ENCODE measurements at regions not wholly inside any gene's neighbourhood (a gene's known extent, or its start where the extent isn't known, plus 50 kb on each side); places are given as distances from the start of the nearest gene placed in this dataset.

- no peaks in the 10 kb centered on the region for H3K36me3 Mint-ChIP-seq (ENCODE audit: insufficient read depth, unreplicated experiment)
- DNase-seq (ENCODE audit: unreplicated experiment) = no peak
- no peak overlapping the region for H3K4me3 Mint-ChIP-seq (ENCODE audit: unreplicated experiment)
- POLR2A ChIA-PET = interaction anchor here (2.3 kb wide), 1 partner anchor 10 kb away, joined by 6 read pairs; no protein-coding TSS in a partner anchor
- no peaks in the 10 kb centered on the region for H3K9me3 Mint-ChIP-seq (ENCODE audit: unreplicated experiment)
- BruUV-seq (replicated peaks) = no TSS peak
- H3K27me3 Mint-ChIP-seq (ENCODE audit: insufficient read depth, unreplicated experiment) = peaks cover 66% of the 10 kb centered on the region
- intact Hi-C loops (cut with micrococcal nuclease) = no loop called here
- CTCF ChIA-PET = interaction anchor here (0.7 kb wide), 1 partner anchor 217 kb away, joined by 3 read pairs; no protein-coding TSS in a partner anchor
- no peak for TF ChIP-seq CTCF (IDR thresholded peaks at IDR 0.05; ENCODE audit: unreplicated experiment)
- H3K4me1 Mint-ChIP-seq (ENCODE audit: insufficient read depth, unreplicated experiment) = no peaks in the 10 kb centered on the region
- no peak overlapping the region for H3K27ac Mint-ChIP-seq (ENCODE audit: low read depth, unreplicated experiment)
Observed at GRCh38 chr7:156055206-156055822, 243.1 kb upstream of the SHH start.

GRCh38 chr7:156051884-156052283 is 239.6 kb upstream of the SHH start:
- H3K4me3 Mint-ChIP-seq (ENCODE audit: unreplicated experiment) = no peak overlapping the region
- no peaks in the 10 kb centered on the region for H3K4me1 Mint-ChIP-seq (ENCODE audit: insufficient read depth, unreplicated experiment)
- intact Hi-C loops (cut with micrococcal nuclease) = no loop called here
- ChIA-PET CTCF (interaction anchor here (0.7 kb wide), 1 partner anchor 236 kb away, joined by 3 read pairs; no protein-coding TSS in a partner anchor), POLR2A (no interaction called here)
- H3K27me3 Mint-ChIP-seq (ENCODE audit: insufficient read depth, unreplicated experiment) = peaks cover 54% of the 10 kb centered on the region
- no peak for TF ChIP-seq CTCF (IDR thresholded peaks at IDR 0.05; ENCODE audit: unreplicated experiment)
- H3K36me3 Mint-ChIP-seq (ENCODE audit: insufficient read depth, unreplicated experiment) = no peaks in the 10 kb centered on the region
- H3K27ac Mint-ChIP-seq (ENCODE audit: low read depth, unreplicated experiment) = no peak overlapping the region
- DNase-seq (ENCODE audit: unreplicated experiment) = no peak
- no TSS peak for BruUV-seq (replicated peaks)
- H3K9me3 Mint-ChIP-seq (ENCODE audit: unreplicated experiment) = no peaks in the 10 kb centered on the region

- no peak overlapping the region for H3K4me3 Mint-ChIP-seq (ENCODE audit: unreplicated experiment)
- ChIA-PET POLR2A (no interaction called here), CTCF (interaction anchor here (0.5 kb wide), 1 partner anchor 214 kb away, joined by 5 read pairs; no protein-coding TSS in a partner anchor)
- TF ChIP-seq CTCF (IDR thresholded peaks at IDR 0.05; ENCODE audit: unreplicated experiment) = no peak
- H3K4me1 Mint-ChIP-seq (ENCODE audit: insufficient read depth, unreplicated experiment) = no peaks in the 10 kb centered on the region
- H3K27ac Mint-ChIP-seq (ENCODE audit: low read depth, unreplicated experiment) = no peak overlapping the region
- no TSS peak for BruUV-seq (replicated peaks)
- H3K36me3 Mint-ChIP-seq (ENCODE audit: insufficient read depth, unreplicated experiment) = no peaks in the 10 kb centered on the region
- no peak for DNase-seq (ENCODE audit: unreplicated experiment)
- H3K27me3 Mint-ChIP-seq (ENCODE audit: insufficient read depth, unreplicated experiment) = peaks cover 57% of the 10 kb centered on the region
- intact Hi-C loops (cut with micrococcal nuclease) = no loop called here
- no peaks in the 10 kb centered on the region for H3K9me3 Mint-ChIP-seq (ENCODE audit: unreplicated experiment)
Observed at GRCh38 chr7:156050636-156051569, 238.6 kb upstream of the SHH start.

- no peak overlapping the region for H3K4me3 Mint-ChIP-seq (ENCODE audit: unreplicated experiment)
- no peak for TF ChIP-seq CTCF (IDR thresholded peaks at IDR 0.05; ENCODE audit: unreplicated experiment)
- intact Hi-C loops (cut with micrococcal nuclease) = no loop called here
- H3K27me3 Mint-ChIP-seq (ENCODE audit: insufficient read depth, unreplicated experiment) = peaks cover 54% of the 10 kb centered on the region
- no peaks in the 10 kb centered on the region for H3K4me1 Mint-ChIP-seq (ENCODE audit: insufficient read depth, unreplicated experiment)
- no peaks in the 10 kb centered on the region for H3K36me3 Mint-ChIP-seq (ENCODE audit: insufficient read depth, unreplicated experiment)
- no peak for DNase-seq (ENCODE audit: unreplicated experiment)
- ChIA-PET CTCF (no interaction called here), POLR2A (no interaction called here)
- H3K9me3 Mint-ChIP-seq (ENCODE audit: unreplicated experiment) = no peaks in the 10 kb centered on the region
- no TSS peak for BruUV-seq (replicated peaks)
- no peak overlapping the region for H3K27ac Mint-ChIP-seq (ENCODE audit: low read depth, unreplicated experiment)
Observed at GRCh38 chr7:156049366-156049765, 237.1 kb upstream of the SHH start.

All from MCF 10A (cell line).